Cardiac muscle cell (in vitro differentiated cells and primary cell): ENCODE measurements at regions not wholly inside any gene's neighbourhood (a gene's known extent, or its start where the extent isn't known, plus 50 kb on each side); places are given as distances from the start of the nearest gene placed in this dataset.
A peak's percentile ranks its signal among the peaks of the same experiment; 100 is the strongest.

Source experiments
- DNase-seq, 2 donors: peaks; one replicate each; pipeline versions ENCODE4 v3.0.0 to v3.0.0-alpha.2; 2010 to 2017; ENCODE audit warnings: low read depth in 1 of 2, low spot score in 1 of 2
- H3K27ac ChIP-seq: fragments of 200-600 bp; sonication (generic); 2 replicates; pipeline ENCODE4 v1.5.1; 2016
- H3K27me3 ChIP-seq: fragments of 200-600 bp; sonication (generic); 2 replicates; pipeline ENCODE4 v1.6.0; 2016; ENCODE audit warnings: control low read depth
- H3K36me3 ChIP-seq: fragments of 200-600 bp; sonication (generic); 2 replicates; pipeline ENCODE4 v1.5.1; 2016; ENCODE audit warnings: control low read depth
- H3K4me1 ChIP-seq: fragments of 200-600 bp; sonication (generic); 2 replicates; pipeline ENCODE4 v1.8.1; 2017; ENCODE audit warnings: low read depth, mild to moderate bottlenecking, mixed run types
- H3K4me3 ChIP-seq: fragments of 200-600 bp; sonication (generic); 2 replicates; pipeline ENCODE4 v1.5.1; 2016; ENCODE audit warnings: mild to moderate bottlenecking
- H3K9me3 ChIP-seq: fragments of 200-600 bp; sonication (generic); 2 replicates; pipeline ENCODE4 v1.5.1; 2017; ENCODE audit warnings: low read depth, mild to moderate bottlenecking, control low read depth
- CTCF ChIP-seq: IDR thresholded peaks from 2 replicates; pipeline ENCODE4 v1.5.1; 2012; ENCODE audit warnings: low read depth, mild to moderate bottlenecking, low read length

- Histone ChIP-seq H3K36me3 (no peaks in the 10 kb centered on the region), H3K27ac (no peak overlapping the region), H3K4me1 (peaks cover 22% of the 10 kb centered on the region), H3K9me3 (no peaks in the 10 kb centered on the region), H3K4me3 (no peak overlapping the region), H3K27me3 (no peaks in the 10 kb centered on the region)
- peak in 1 of 2 donors; percentile 71 for DNase-seq
- TF ChIP-seq CTCF = no peak
Measured at GRCh38 chr5:125277494-125278154, 531.2 kb upstream of the ZNF608 start.

GRCh38 chr5:125278711-125279110 is 532.3 kb upstream of the ZNF608 start:
- TF ChIP-seq CTCF = no peak

GRCh38 chr5:125281667-125282066 is 535.2 kb upstream of the ZNF608 start:
- Histone ChIP-seq H3K9me3 (no peaks in the 10 kb centered on the region), H3K27ac (no peak overlapping the region)
- TF ChIP-seq CTCF = no peak

More at GRCh38 chr5:125278711-125279110, 532.3 kb upstream of the ZNF608 start:
- no peak for DNase-seq
- Histone ChIP-seq H3K9me3 (no peaks in the 10 kb centered on the region), H3K4me1 (peaks cover 29% of the 10 kb centered on the region), H3K4me3 (no peak overlapping the region), H3K27me3 (no peaks in the 10 kb centered on the region), H3K36me3 (no peaks in the 10 kb centered on the region), H3K27ac (no peak overlapping the region)

GRCh38 chr5:125283372-125283771 is 536.9 kb upstream of the ZNF608 start:
- Histone ChIP-seq H3K9me3 (no peaks in the 10 kb centered on the region), H3K4me3 (no peak overlapping the region), H3K27me3 (no peaks in the 10 kb centered on the region), H3K4me1 (peaks cover 15% of the 10 kb centered on the region), H3K27ac (no peak overlapping the region), H3K36me3 (no peaks in the 10 kb centered on the region)
- TF ChIP-seq CTCF = no peak
- no peak for DNase-seq

More at GRCh38 chr5:125281667-125282066, 535.2 kb upstream of the ZNF608 start:
- Histone ChIP-seq H3K36me3 (no peaks in the 10 kb centered on the region), H3K4me3 (no peak overlapping the region), H3K27me3 (no peaks in the 10 kb centered on the region), H3K4me1 (peaks cover 15% of the 10 kb centered on the region)
- DNase-seq = peak in 1 of 2 donors; percentile 22

- Histone ChIP-seq H3K36me3 (no peaks in the 10 kb centered on the region), H3K27ac (no peak overlapping the region), H3K4me3 (no peak overlapping the region), H3K9me3 (no peaks in the 10 kb centered on the region), H3K27me3 (no peaks in the 10 kb centered on the region), H3K4me1 (peaks cover 13% of the 10 kb centered on the region)
- no peak for DNase-seq
- no peak for TF ChIP-seq CTCF
Measured at GRCh38 chr5:125286271-125286670, 539.8 kb upstream of the ZNF608 start.

- no peaks in the 10 kb centered on the region for H3K9me3 ChIP-seq
- no peak for DNase-seq
- H3K36me3 ChIP-seq = no peaks in the 10 kb centered on the region
- H3K27ac ChIP-seq = no peak overlapping the region
- TF ChIP-seq CTCF = no peak
- no peak overlapping the region for H3K4me3 ChIP-seq
- H3K4me1 ChIP-seq = peaks cover 6% of the 10 kb centered on the region
- H3K27me3 ChIP-seq = no peaks in the 10 kb centered on the region
Measured at GRCh38 chr5:125289606-125290005, 543.2 kb upstream of the ZNF608 start.
